Glomerular visceral epithelial cell (primary cell): ENCODE measurements at regions not wholly inside any gene's neighbourhood (a gene's known extent, or its start where the extent isn't known, plus 50 kb on each side); places are given as distances from the start of the nearest gene placed in this dataset.
"Not testable (repeated sequence)": the region's sequence is repeated elsewhere in the genome, so short reads cannot be mapped to it uniquely, and the experiment has no call there.

ENCODE experiments used
- DNase-seq: peaks from one replicate; pipeline ENCODE4 v3.0.0-alpha.2; 2016; ENCODE audit errors: extremely low spot score

GRCh38 chr3:73228437-73228836 is 167.0 kb downstream of the EBLN2 start:
- DNase-seq, result no peak

- DNase-seq, result no peak
Observed at GRCh38 chr3:73228959-73229358, 167.5 kb downstream of the EBLN2 start.

DNA sequence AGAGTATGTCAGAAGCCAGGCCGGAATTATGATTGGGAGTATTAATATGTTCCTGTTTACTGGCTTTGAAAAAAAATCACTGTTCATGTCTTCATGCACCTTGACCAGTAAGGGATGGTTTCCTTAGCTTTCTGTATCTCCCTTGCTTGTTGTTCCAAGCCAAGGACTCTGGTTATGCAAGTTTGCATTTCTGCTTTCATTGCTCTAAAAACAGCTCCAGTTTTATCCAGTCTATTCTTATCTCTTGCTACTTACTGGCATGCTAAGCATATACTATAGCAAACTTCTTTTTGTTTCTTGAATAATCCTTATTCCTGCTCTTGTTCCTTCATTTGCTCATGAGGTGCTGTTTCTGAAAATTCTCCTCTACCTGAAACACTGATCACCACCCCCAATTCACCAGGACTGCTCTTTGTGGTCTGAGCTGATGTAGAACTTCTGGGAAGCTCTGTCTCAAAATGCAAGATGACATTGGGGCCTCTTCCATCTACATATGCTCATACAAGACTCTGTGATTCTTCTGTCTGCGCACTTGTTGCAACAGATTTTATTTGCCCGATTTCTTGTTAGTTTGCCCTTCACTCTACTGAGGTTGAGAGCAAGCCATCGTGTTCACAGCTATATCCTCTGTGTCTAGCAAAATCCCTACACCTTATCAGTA is 173.0 kb downstream of the EBLN2 start:
- no peak for DNase-seq

- no peak for DNase-seq
Observed at GRCh38 chr3:73235768-73236167, 174.3 kb downstream of the EBLN2 start.

- no peak for DNase-seq
Observed at GRCh38 chr3:73236867-73237266, 175.4 kb downstream of the EBLN2 start.

- DNase-seq, result no peak
Observed at GRCh38 chr3:73243740-73244139, 182.3 kb downstream of the EBLN2 start.

- DNase-seq, result no peak
Observed at GRCh38 chr3:73245459-73245858, 184.0 kb downstream of the EBLN2 start.

- no peak for DNase-seq
Observed at GRCh38 chr3:73249047-73249446, 187.6 kb downstream of the EBLN2 start.

GRCh38 chr3:73254062-73254461 is 192.6 kb downstream of the EBLN2 start:
- DNase-seq, result no peak

GRCh38 chr3:73255609-73256029 is 194.2 kb downstream of the EBLN2 start:
- peak; percentile 5 for DNase-seq

GRCh38 chr3:73257186-73257585 is 195.7 kb downstream of the EBLN2 start:
- DNase-seq, result no peak

- DNase-seq, result no peak
Observed at GRCh38 chr3:73258057-73258456, 196.6 kb downstream of the EBLN2 start.

GRCh38 chr3:73259291-73259690 is 197.8 kb downstream of the EBLN2 start:
- DNase-seq, result no peak

DNA sequence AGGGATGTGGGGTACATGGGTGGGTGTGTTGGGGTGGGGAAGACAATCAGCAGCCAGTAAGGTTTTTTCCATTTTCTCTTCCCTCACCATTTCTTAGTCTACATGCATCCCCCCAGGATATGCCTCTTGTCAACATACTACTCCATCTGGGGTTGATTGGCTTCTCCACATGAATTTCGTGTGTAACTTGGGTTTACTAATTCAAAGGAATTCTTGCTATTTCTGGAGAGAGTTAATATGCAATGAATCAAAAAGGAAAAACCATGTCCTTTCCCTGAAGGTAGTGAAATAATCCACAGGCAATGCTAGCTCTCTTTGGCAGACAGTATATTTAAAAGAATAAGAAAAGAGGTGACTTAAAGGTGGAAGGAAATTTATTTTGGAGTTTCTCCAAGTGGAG is 198.4 kb downstream of the EBLN2 start:
- DNase-seq, result no peak

DNA sequence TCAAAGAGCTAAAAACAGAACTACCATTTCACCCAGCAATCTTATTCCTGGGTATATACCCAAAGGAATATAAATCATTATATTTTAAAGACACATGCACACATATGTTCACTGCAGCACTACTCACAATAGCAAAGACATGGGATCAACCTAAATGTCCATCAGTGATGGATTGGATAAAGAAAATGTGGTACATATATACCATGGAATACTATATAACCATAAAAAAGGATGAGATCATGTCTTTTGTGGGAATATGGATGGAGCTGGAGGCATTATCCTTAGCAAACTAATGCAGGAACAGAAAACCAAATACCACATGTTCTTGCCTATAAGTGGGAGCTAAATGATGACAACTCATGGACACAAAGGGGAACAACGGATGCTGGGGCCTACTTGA is 205.1 kb downstream of the EBLN2 start:
- not testable (repeated sequence) for DNase-seq

DNA sequence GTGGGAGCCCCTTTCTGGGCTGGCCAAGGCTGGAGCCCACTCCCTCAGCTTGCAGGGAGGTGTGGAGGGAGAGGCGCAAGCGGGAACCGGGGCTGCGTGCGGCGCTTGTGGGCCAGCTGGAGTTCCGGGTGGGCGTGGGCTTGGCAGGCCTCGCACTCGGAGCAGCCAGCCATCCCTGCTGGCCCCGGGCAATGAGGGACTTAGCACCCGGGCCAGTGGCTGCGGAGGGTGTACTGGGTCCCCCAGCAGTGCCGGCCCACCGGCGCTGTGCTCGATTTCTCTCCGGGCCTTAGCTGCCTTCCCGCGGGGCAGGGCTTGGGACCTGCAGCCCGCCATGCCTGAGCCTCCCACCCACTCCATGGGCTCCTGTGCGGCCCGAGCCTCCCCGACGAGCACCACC is 207.7 kb downstream of the EBLN2 start:
- DNase-seq, result not testable (repeated sequence)

DNA sequence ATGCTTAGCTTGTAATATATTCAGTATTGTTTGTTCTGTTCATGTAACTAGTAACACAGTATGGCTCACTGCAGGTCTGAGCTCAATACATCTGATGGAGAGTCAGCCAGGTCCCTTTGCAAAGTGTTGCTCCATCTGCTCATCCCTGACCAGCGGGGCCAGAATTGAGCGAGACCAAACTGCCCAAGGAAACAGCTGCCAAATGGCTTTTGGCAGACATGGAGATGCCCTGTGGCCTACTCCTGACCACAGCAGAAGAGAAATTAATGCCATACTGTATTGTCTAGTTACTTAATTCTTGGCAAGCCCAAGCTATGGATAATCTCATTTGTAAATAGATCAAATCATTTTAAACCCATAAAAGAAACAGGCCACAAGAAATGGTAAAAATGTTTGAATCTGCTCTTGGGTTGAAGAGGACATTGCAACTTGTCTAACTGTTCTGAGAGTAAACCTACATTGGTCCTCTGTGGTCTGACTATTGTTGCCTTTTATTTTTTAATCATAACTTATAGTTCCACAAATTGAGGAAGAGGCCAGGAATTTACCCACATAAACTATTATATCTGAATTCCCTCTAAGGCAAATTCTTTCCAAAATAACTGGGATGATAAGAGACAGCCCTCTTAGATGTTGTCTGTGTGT is 209.5 kb downstream of the EBLN2 start:
- DNase-seq, result no peak

DNA sequence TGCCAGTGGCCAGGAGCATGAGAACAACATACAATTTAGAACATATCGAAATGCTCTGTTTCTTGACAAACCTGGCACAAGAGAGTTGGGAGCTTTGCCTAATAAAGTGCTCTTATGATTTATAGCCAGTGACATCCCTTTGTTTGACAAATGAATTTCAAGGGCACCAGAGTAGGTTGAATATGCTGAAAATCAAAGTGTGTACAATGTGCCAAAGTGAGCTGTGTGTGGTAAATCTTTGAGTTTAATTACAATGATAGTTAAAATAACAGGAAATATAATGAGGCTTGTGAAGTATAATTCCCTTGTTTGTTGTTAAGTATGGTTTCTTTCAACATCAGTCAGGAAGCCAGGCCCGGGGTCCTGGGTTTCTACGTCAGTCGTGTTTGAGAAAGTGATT is 211.9 kb downstream of the EBLN2 start:
- no peak for DNase-seq

DNA sequence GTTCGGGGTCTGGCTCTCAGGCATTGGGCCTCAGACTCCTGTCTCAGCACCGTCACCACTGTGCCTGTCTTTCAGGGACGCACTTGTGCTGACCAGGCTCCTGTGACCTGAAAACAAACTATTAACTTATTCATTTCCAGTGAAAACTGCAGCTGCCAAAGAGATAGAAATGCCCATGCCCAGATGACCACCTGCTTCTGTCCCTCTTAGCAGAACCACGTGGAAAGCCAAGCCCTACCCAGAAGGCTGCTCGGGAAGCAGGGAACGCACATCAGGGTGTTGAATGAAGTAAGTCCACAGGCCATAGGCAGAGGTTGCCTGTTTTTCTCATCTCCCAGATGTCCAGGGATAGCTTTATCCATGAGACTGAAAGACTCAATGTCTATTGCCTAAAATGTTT is 219.3 kb downstream of the EBLN2 start:
- DNase-seq, result no peak

GRCh38 chr3:73284472-73284871 is 223.0 kb downstream of the EBLN2 start:
- no peak for DNase-seq

- no peak for DNase-seq
Observed at GRCh38 chr3:73291541-73291940, 230.1 kb downstream of the EBLN2 start.

GRCh38 chr3:73292220-73292619 is 230.8 kb downstream of the EBLN2 start:
- no peak for DNase-seq

DNA sequence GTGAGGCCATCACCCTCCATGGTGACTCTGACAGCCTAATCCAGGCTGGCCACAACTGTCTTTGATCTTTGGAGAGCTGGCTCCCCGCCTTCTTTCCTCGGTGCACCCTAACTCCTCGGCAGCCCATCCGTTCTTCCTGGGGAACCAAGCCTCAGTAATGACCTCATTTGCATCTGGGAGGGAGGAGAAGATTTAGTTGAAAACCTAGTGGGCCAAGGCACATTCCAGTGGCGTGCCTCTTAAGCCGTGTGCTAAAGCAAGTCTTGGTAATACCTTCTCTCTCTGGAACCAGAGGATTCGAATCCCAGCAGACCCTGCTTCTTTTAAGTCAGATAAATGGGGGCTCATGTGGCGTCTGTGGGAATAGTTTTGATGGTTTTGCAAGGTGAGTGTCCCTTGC is 233.1 kb downstream of the EBLN2 start:
- no peak for DNase-seq
